DOHH2 (cell line): ENCODE measurements at regions not wholly inside any gene's neighbourhood (a gene's known extent, or its start where the extent isn't known, plus 50 kb on each side); places are given as distances from the start of the nearest gene placed in this dataset.

Source experiments
- H3F3A ChIP-seq: fragments of 200-600 bp; sonication (generic), shearing (Covaris generic); 2 replicates; pipeline ENCODE4 v1.6.0; 2016; ENCODE audit warnings: antibody characterized with exemption, mild to moderate bottlenecking; ENCODE audit not compliant: control insufficient read depth, insufficient read depth
- H3K27ac ChIP-seq: fragments of 200-600 bp; sonication (generic); 2 replicates; pipeline ENCODE4 v1.5.1; 2014; ENCODE audit warnings: low read depth, mild to moderate bottlenecking, low read length, moderate library complexity
- H3K27me3 ChIP-seq: fragments of 200-600 bp; sonication (generic); 2 replicates; pipeline ENCODE4 v1.6.1; 2014; ENCODE audit warnings: mild to moderate bottlenecking, low read length, mixed read lengths; ENCODE audit not compliant: control insufficient read depth
- H3K36me3 ChIP-seq: fragments of 200-600 bp; sonication (generic); 2 replicates; pipeline ENCODE4 v1.6.1; 2014; ENCODE audit warnings: mild to moderate bottlenecking, low read length, moderate library complexity, mixed read lengths; ENCODE audit not compliant: control insufficient read depth
- H3K4me1 ChIP-seq: fragments of 200-600 bp; sonication (generic); 2 replicates; pipeline ENCODE4 v1.6.1; 2014; ENCODE audit warnings: mild to moderate bottlenecking, low read length, mixed read lengths; ENCODE audit not compliant: control insufficient read depth
- H3K4me2 ChIP-seq: fragments of 200-600 bp; sonication (generic); 2 replicates; pipeline ENCODE4 v1.6.0; 2014; ENCODE audit warnings: mild to moderate bottlenecking, low read length, moderate library complexity
- H3K4me3 ChIP-seq: fragments of 200-600 bp; sonication (generic); 2 replicates; pipeline ENCODE4 v1.5.1; 2014; ENCODE audit warnings: mild to moderate bottlenecking, low read length, mixed read lengths
- H3K79me2 ChIP-seq: fragments of 200-600 bp; sonication (generic); 2 replicates; pipeline ENCODE4 v1.6.1; 2014; ENCODE audit warnings: mild to moderate bottlenecking, low read length, mixed read lengths; ENCODE audit not compliant: control insufficient read depth
- H3K9me2 ChIP-seq: fragments of 200-600 bp; sonication (generic); replicated peaks from 2 replicates; pipeline ENCODE4 v1.6.1; 2014; ENCODE audit warnings: mild to moderate bottlenecking, low read length, mixed read lengths; ENCODE audit not compliant: control insufficient read depth
- H3K9me3 ChIP-seq: fragments of 200-600 bp; sonication (generic); 2 replicates; pipeline ENCODE4 v1.6.1; 2014; ENCODE audit warnings: antibody characterized with exemption, low read length, mixed read lengths; ENCODE audit not compliant: control insufficient read depth, insufficient read depth
- H4K20me1 ChIP-seq: fragments of 200-600 bp; sonication (generic); 2 replicates; pipeline ENCODE4 v1.6.0; 2014; ENCODE audit warnings: low read depth, mild to moderate bottlenecking, antibody characterized with exemption, low read length, moderate library complexity; ENCODE audit not compliant: control insufficient read depth, insufficient read depth
- EZH2phosphoT487 ChIP-seq: fragments of 200-600 bp; sonication (generic); IDR thresholded peaks from 2 replicates; pipeline ENCODE4 v1.6.1; 2017; ENCODE audit warnings: borderline replicate concordance, mild to moderate bottlenecking, antibody characterized with exemption, low read length, moderate library complexity, mixed read lengths
- TF ChIP-seq, protein P1 (sequence below): fragments of 200-600 bp; sonication (generic); IDR thresholded peaks from one replicate; pipeline ENCODE4 v1.5.1; 2014; ENCODE audit warnings: antibody characterized with exemption, mild to moderate bottlenecking, low read depth, low read length; ENCODE audit not compliant: poor library complexity, severe bottlenecking

DNA sequence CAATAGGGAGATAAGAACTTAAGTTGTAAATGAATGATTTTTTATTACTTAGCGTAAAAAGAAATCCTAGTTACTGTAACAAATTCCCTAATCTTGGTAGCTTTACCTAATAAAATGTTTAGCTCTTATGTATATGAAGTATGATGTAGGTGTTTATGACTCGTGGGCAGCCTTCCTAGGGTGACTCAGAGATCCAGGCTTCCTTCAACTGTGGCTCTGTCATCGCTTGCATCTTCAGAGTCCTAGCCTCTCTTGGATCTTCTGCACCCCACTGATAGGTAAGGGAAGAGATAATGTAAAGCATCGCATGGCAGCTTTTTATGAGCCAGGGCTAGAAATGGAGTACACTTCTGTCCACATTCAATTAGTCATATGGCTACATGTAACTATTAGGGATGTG is 165.6 kb upstream of the GLRA2 start:
- Histone ChIP-seq H3K9me3 (no peaks in the 10 kb centered on the region), H3K4me1 (no peaks in the 10 kb centered on the region), H3K4me2 (no peak overlapping the region), H4K20me1 (no peaks in the 10 kb centered on the region), H3K36me3 (no peaks in the 10 kb centered on the region), H3F3A (no peaks in the 10 kb centered on the region), H3K79me2 (no peaks in the 10 kb centered on the region), H3K27me3 (no peaks in the 10 kb centered on the region), H3K27ac (no peak overlapping the region), H3K9me2 (no peaks in the 10 kb centered on the region), H3K4me3 (no peak overlapping the region)
- TF ChIP-seq EZH2phosphoT487, result no peak
- TF ChIP-seq, protein P1, sequence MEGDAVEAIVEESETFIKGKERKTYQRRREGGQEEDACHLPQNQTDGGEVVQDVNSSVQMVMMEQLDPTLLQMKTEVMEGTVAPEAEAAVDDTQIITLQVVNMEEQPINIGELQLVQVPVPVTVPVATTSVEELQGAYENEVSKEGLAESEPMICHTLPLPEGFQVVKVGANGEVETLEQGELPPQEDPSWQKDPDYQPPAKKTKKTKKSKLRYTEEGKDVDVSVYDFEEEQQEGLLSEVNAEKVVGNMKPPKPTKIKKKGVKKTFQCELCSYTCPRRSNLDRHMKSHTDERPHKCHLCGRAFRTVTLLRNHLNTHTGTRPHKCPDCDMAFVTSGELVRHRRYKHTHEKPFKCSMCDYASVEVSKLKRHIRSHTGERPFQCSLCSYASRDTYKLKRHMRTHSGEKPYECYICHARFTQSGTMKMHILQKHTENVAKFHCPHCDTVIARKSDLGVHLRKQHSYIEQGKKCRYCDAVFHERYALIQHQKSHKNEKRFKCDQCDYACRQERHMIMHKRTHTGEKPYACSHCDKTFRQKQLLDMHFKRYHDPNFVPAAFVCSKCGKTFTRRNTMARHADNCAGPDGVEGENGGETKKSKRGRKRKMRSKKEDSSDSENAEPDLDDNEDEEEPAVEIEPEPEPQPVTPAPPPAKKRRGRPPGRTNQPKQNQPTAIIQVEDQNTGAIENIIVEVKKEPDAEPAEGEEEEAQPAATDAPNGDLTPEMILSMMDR, result no peak

DNA sequence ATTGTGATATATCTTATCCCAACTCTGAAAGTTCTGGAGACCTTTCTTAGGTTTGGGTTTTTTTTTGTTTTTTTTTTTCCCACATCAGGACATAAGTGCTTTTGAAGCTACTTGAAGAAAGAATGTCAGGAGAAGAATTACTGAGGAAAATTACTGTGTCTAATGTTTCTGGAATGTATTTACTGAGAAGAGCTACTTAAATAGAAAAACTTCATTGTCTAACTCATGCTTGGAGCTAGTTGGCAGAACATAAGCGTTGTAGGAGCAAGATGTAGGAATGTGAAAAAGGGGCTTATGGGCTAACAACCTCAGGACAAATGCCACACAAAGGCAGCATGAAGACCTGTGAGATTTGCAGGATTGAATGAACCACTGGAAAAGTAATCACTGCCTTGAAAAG is 166.6 kb upstream of the GLRA2 start:
- Histone ChIP-seq H3K9me2 (no peaks in the 10 kb centered on the region), H4K20me1 (no peaks in the 10 kb centered on the region), H3K79me2 (no peaks in the 10 kb centered on the region), H3K4me1 (no peaks in the 10 kb centered on the region), H3K27ac (no peak overlapping the region), H3K27me3 (no peaks in the 10 kb centered on the region), H3F3A (no peaks in the 10 kb centered on the region), H3K4me2 (no peak overlapping the region), H3K4me3 (no peak overlapping the region), H3K9me3 (no peaks in the 10 kb centered on the region), H3K36me3 (no peaks in the 10 kb centered on the region)
- no peak for TF ChIP-seq EZH2phosphoT487
- TF ChIP-seq, protein P1, result no peak

DNA sequence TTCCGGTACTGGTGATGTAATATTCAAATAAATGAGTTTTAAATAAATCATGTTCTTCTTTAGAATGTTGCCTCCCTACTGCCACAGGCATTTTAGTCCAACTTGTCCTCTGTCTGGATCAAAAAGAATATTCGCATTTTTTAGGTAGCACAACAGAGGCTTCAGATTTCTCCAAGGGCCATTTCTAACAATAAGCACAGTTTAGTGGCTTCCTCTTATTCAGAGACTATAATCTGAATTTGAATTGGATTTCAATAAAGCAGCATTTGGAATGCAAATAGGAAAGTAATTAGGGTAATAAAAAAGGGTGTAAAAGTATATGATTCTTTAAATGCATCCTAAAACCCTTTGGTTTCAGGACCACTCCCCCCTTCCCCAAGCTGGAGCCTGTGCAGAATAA is 167.9 kb upstream of the GLRA2 start:
- Histone ChIP-seq H3K4me1 (no peaks in the 10 kb centered on the region), H3K4me2 (no peak overlapping the region), H3K27me3 (no peaks in the 10 kb centered on the region), H3K36me3 (no peaks in the 10 kb centered on the region), H4K20me1 (no peaks in the 10 kb centered on the region), H3K9me2 (no peaks in the 10 kb centered on the region), H3K4me3 (no peak overlapping the region), H3K9me3 (no peaks in the 10 kb centered on the region), H3F3A (no peaks in the 10 kb centered on the region), H3K27ac (no peak overlapping the region), H3K79me2 (no peaks in the 10 kb centered on the region)
- TF ChIP-seq, protein P1, result no peak
- TF ChIP-seq EZH2phosphoT487, result no peak

DNA sequence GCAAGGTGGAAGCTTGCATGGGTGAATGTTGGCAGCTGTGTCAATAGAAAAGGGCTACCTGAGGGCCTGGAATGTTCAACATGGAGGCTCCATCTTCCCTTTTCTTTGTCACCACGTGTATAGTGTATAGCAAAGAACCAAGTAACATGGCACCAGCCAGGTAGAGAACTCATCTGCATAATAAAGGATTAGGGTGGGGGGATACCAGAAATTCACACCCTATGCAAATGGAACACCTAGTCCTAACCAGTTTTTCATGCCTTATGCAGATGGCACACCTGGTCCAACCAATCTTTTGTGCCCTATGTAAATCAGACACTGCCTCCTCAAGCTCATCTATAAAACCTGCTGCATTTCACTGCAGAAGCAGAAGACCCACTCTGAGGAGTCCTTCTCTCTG is 169.6 kb upstream of the GLRA2 start:
- Histone ChIP-seq H3K79me2 (no peaks in the 10 kb centered on the region), H3K27me3 (no peaks in the 10 kb centered on the region), H3K27ac (no peak overlapping the region), H3K9me3 (no peaks in the 10 kb centered on the region), H3F3A (no peaks in the 10 kb centered on the region), H3K4me1 (no peaks in the 10 kb centered on the region), H3K4me2 (no peak overlapping the region), H3K9me2 (no peaks in the 10 kb centered on the region), H4K20me1 (no peaks in the 10 kb centered on the region), H3K36me3 (no peaks in the 10 kb centered on the region), H3K4me3 (no peak overlapping the region)
- TF ChIP-seq, protein P1, result no peak
- TF ChIP-seq EZH2phosphoT487, result no peak
